ENCODE measurements at regions not wholly inside any gene's neighbourhood (a gene's known extent, or its start where the extent isn't known, plus 50 kb on each side); places are given as distances from the start of the nearest gene placed in this dataset.

GRCh38 chr1:4090976-4091660 is 191.0 kb upstream of the C1orf174 start:
- no peak for DNase-seq

GRCh38 chr1:4091996-4092395 is 191.9 kb upstream of the C1orf174 start:
- no peak for DNase-seq

- DNase-seq, result no peak
Measured at GRCh38 chr1:4093856-4094565, 193.9 kb upstream of the C1orf174 start.

- no peak for DNase-seq
Measured at GRCh38 chr1:4095433-4095971, 195.4 kb upstream of the C1orf174 start.

- DNase-seq, result no peak
Measured at GRCh38 chr1:4101459-4102161, 201.5 kb upstream of the C1orf174 start.

- DNase-seq, result no peak
Measured at GRCh38 chr1:4105300-4105880, 205.3 kb upstream of the C1orf174 start.

- DNase-seq, result no peak
Measured at GRCh38 chr1:4106731-4107130, 206.7 kb upstream of the C1orf174 start.

GRCh38 chr1:4107291-4107690 is 207.2 kb upstream of the C1orf174 start:
- DNase-seq, result no peak

- no peak for DNase-seq
Measured at GRCh38 chr1:4108331-4108730, 208.3 kb upstream of the C1orf174 start.

GRCh38 chr1:4108758-4109627 is 208.9 kb upstream of the C1orf174 start:
- no peak for DNase-seq

GRCh38 chr1:4109628-4109940 is 209.5 kb upstream of the C1orf174 start:
- no peak for DNase-seq

GRCh38 chr1:4110888-4111287 is 210.8 kb upstream of the C1orf174 start:
- no peak for DNase-seq

- DNase-seq, result no peak
Measured at GRCh38 chr1:4113897-4114296, 213.8 kb upstream of the C1orf174 start.

- DNase-seq, result no peak
Measured at GRCh38 chr1:4115191-4115900, 215.3 kb upstream of the C1orf174 start.

GRCh38 chr1:4117196-4117595 is 217.1 kb upstream of the C1orf174 start:
- DNase-seq, result no peak

GRCh38 chr1:4118746-4119515 is 218.9 kb upstream of the C1orf174 start:
- DNase-seq, result no peak

GRCh38 chr1:4119516-4120220 is 219.6 kb upstream of the C1orf174 start:
- DNase-seq, result no peak

- DNase-seq, result no peak
Measured at GRCh38 chr1:4120557-4121292, 220.7 kb upstream of the C1orf174 start.

GRCh38 chr1:4121293-4121684 is 221.2 kb upstream of the C1orf174 start:
- no peak for DNase-seq
